ENCODE measurements at regions not wholly inside any gene's neighbourhood (a gene's known extent, or its start where the extent isn't known, plus 50 kb on each side); places are given as distances from the start of the nearest gene placed in this dataset.

GRCh38 chr15:87618203-87618725, 638.3 kb downstream of the NTRK3 start:
- no peaks in the 10 kb centered on the region for H3K27me3 ChIP-seq (ENCODE audit: insufficient read depth, low read length)
- H3K4me2 ChIP-seq (ENCODE audit: insufficient read depth, low read length) = peak overlapping the region; percentile 65
- no peak for DNase-seq (ENCODE audit: insufficient read length, low spot score, missing footprints)

GRCh38 chr15:87614704-87615103, 641.8 kb downstream of the NTRK3 start:
- no peak overlapping the region for H3K4me2 ChIP-seq (ENCODE audit: insufficient read depth, low read length)
- no peak overlapping the region for H2AFZ ChIP-seq (ENCODE audit: low read length)
- H3K27ac ChIP-seq (ENCODE audit: low read depth, low read length) = no peak overlapping the region
- H3K36me3 ChIP-seq (ENCODE audit: insufficient read depth, low read length) = no peaks in the 10 kb centered on the region
- H3K4me1 ChIP-seq (ENCODE audit: insufficient read depth, low read length) = peaks cover 24% of the 10 kb centered on the region
- no peaks in the 10 kb centered on the region for H4K20me1 ChIP-seq (ENCODE audit: insufficient read depth, low read length)
- no peak overlapping the region for H3K4me3 ChIP-seq (ENCODE audit: insufficient read depth, low read length)
- TF ChIP-seq CTCF (IDR thresholded peaks at IDR 0.05; ENCODE audit: extremely low read depth, low read depth, low read length) = no peak
- no peaks in the 10 kb centered on the region for H3K27me3 ChIP-seq (ENCODE audit: insufficient read depth, low read length)
- no peaks in the 10 kb centered on the region for H3K9me3 ChIP-seq (ENCODE audit: low read depth, low read length)
- no peaks in the 10 kb centered on the region for H3K79me2 ChIP-seq (ENCODE audit: insufficient read depth, low read length)
- no peak for DNase-seq (ENCODE audit: insufficient read length, low spot score, missing footprints)

More at GRCh38 chr15:87618203-87618725, 638.3 kb downstream of the NTRK3 start:
- Histone ChIP-seq H4K20me1 (ENCODE audit: insufficient read depth, low read length) (no peaks in the 10 kb centered on the region), H3K27ac (ENCODE audit: low read depth, low read length) (peak overlapping the region; percentile 94), H3K4me1 (ENCODE audit: insufficient read depth, low read length) (peaks cover 14% of the 10 kb centered on the region), H3K79me2 (ENCODE audit: insufficient read depth, low read length) (no peaks in the 10 kb centered on the region), H3K4me3 (ENCODE audit: insufficient read depth, low read length) (no peak overlapping the region), H3K9me3 (ENCODE audit: low read depth, low read length) (no peaks in the 10 kb centered on the region), H3K36me3 (ENCODE audit: insufficient read depth, low read length) (no peaks in the 10 kb centered on the region), H2AFZ (ENCODE audit: low read length) (no peak overlapping the region)
- TF ChIP-seq CTCF (IDR thresholded peaks at IDR 0.05; ENCODE audit: extremely low read depth, low read depth, low read length) = no peak

GRCh38 chr15:87610366-87610765, 646.2 kb downstream of the NTRK3 start:
- Histone ChIP-seq H3K4me1 (ENCODE audit: insufficient read depth, low read length) (peaks cover 19% of the 10 kb centered on the region), H4K20me1 (ENCODE audit: insufficient read depth, low read length) (no peaks in the 10 kb centered on the region), H3K79me2 (ENCODE audit: insufficient read depth, low read length) (no peaks in the 10 kb centered on the region), H3K27me3 (ENCODE audit: insufficient read depth, low read length) (no peaks in the 10 kb centered on the region), H3K36me3 (ENCODE audit: insufficient read depth, low read length) (no peaks in the 10 kb centered on the region), H3K4me2 (ENCODE audit: insufficient read depth, low read length) (no peak overlapping the region), H3K27ac (ENCODE audit: low read depth, low read length) (peak overlapping the region; percentile 75), H3K9me3 (ENCODE audit: low read depth, low read length) (no peaks in the 10 kb centered on the region), H2AFZ (ENCODE audit: low read length) (no peak overlapping the region), H3K4me3 (ENCODE audit: insufficient read depth, low read length) (no peak overlapping the region)
- DNase-seq (ENCODE audit: insufficient read length, low spot score, missing footprints) = no peak
- no peak for TF ChIP-seq CTCF (IDR thresholded peaks at IDR 0.05; ENCODE audit: extremely low read depth, low read depth, low read length)

- H3K4me2 ChIP-seq (ENCODE audit: insufficient read depth, low read length) = peak overlapping the region; percentile 55
- H3K4me3 ChIP-seq (ENCODE audit: insufficient read depth, low read length) = no peak overlapping the region
- no peaks in the 10 kb centered on the region for H4K20me1 ChIP-seq (ENCODE audit: insufficient read depth, low read length)
- H3K4me1 ChIP-seq (ENCODE audit: insufficient read depth, low read length) = peaks cover 19% of the 10 kb centered on the region
- H3K9me3 ChIP-seq (ENCODE audit: low read depth, low read length) = no peaks in the 10 kb centered on the region
- no peaks in the 10 kb centered on the region for H3K79me2 ChIP-seq (ENCODE audit: insufficient read depth, low read length)
- DNase-seq (ENCODE audit: insufficient read length, low spot score, missing footprints) = no peak
- peak overlapping the region; percentile 75 for H3K27ac ChIP-seq (ENCODE audit: low read depth, low read length)
- H3K27me3 ChIP-seq (ENCODE audit: insufficient read depth, low read length) = no peaks in the 10 kb centered on the region
- H3K36me3 ChIP-seq (ENCODE audit: insufficient read depth, low read length) = no peaks in the 10 kb centered on the region
- H2AFZ ChIP-seq (ENCODE audit: low read length) = peak overlapping the region; percentile 39
- no peak for TF ChIP-seq CTCF (IDR thresholded peaks at IDR 0.05; ENCODE audit: extremely low read depth, low read depth, low read length)
Observed at GRCh38 chr15:87609894-87610293, 646.6 kb downstream of the NTRK3 start.

All from osteoblast (primary cell).